Keratinocyte (primary cell): ENCODE measurements at regions not wholly inside any gene's neighbourhood (a gene's known extent, or its start where the extent isn't known, plus 50 kb on each side); places are given as distances from the start of the nearest gene placed in this dataset.

ENCODE experiments used
- EZH2 ChIP-seq: IDR thresholded peaks from one replicate; pipeline ENCODE4 v1.6.1; 2012; ENCODE audit warnings: inconsistent platforms, mild to moderate bottlenecking, low read length, moderate library complexity
- TF ChIP-seq, protein P1 (sequence below), 3 experiments: IDR thresholded peaks in 1 of 3; conservative IDR thresholded peaks in 1 of 3; optimal IDR thresholded peaks in 1 of 3; 2 replicates in 2 of 3; 3 replicates in 1 of 3; pipeline versions ENCODE3 to v1.5.1; 2011; ENCODE audit warnings: low read length in 3 of 3, mild to moderate bottlenecking in 3 of 3, moderate library complexity in 2 of 3, control low read depth in 1 of 3, inconsistent platforms in 1 of 3; ENCODE audit not compliant: insufficient read depth in 2 of 3; ENCODE audit errors: extremely low read depth in 1 of 3

- TF ChIP-seq, protein P1, sequence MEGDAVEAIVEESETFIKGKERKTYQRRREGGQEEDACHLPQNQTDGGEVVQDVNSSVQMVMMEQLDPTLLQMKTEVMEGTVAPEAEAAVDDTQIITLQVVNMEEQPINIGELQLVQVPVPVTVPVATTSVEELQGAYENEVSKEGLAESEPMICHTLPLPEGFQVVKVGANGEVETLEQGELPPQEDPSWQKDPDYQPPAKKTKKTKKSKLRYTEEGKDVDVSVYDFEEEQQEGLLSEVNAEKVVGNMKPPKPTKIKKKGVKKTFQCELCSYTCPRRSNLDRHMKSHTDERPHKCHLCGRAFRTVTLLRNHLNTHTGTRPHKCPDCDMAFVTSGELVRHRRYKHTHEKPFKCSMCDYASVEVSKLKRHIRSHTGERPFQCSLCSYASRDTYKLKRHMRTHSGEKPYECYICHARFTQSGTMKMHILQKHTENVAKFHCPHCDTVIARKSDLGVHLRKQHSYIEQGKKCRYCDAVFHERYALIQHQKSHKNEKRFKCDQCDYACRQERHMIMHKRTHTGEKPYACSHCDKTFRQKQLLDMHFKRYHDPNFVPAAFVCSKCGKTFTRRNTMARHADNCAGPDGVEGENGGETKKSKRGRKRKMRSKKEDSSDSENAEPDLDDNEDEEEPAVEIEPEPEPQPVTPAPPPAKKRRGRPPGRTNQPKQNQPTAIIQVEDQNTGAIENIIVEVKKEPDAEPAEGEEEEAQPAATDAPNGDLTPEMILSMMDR (optimal IDR thresholded peaks at IDR 0.05 in 1 of 3, IDR thresholded peaks at IDR 0.05 in 1 of 3, conservative IDR thresholded peaks at IDR 0.05 in 1 of 3; ENCODE audit: extremely low read depth in 1 of 3, insufficient read depth in 2 of 3, low read length in 3 of 3) = no peak
- TF ChIP-seq EZH2 = no peak
These were observed 1385.4 kb upstream of the PIK3C3 start for GRCh38 chr18:40569605-40570004.
